ENCODE measurements at regions not wholly inside any gene's neighbourhood (a gene's known extent, or its start where the extent isn't known, plus 50 kb on each side); places are given as distances from the start of the nearest gene placed in this dataset.

GRCh38 chr20:6651016-6651415, 116.5 kb upstream of the BMP2 start:
- TF ChIP-seq, protein P1, sequence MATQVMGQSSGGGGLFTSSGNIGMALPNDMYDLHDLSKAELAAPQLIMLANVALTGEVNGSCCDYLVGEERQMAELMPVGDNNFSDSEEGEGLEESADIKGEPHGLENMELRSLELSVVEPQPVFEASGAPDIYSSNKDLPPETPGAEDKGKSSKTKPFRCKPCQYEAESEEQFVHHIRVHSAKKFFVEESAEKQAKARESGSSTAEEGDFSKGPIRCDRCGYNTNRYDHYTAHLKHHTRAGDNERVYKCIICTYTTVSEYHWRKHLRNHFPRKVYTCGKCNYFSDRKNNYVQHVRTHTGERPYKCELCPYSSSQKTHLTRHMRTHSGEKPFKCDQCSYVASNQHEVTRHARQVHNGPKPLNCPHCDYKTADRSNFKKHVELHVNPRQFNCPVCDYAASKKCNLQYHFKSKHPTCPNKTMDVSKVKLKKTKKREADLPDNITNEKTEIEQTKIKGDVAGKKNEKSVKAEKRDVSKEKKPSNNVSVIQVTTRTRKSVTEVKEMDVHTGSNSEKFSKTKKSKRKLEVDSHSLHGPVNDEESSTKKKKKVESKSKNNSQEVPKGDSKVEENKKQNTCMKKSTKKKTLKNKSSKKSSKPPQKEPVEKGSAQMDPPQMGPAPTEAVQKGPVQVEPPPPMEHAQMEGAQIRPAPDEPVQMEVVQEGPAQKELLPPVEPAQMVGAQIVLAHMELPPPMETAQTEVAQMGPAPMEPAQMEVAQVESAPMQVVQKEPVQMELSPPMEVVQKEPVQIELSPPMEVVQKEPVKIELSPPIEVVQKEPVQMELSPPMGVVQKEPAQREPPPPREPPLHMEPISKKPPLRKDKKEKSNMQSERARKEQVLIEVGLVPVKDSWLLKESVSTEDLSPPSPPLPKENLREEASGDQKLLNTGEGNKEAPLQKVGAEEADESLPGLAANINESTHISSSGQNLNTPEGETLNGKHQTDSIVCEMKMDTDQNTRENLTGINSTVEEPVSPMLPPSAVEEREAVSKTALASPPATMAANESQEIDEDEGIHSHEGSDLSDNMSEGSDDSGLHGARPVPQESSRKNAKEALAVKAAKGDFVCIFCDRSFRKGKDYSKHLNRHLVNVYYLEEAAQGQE (IDR thresholded peaks at IDR 0.05; ENCODE audit: insufficient read depth in 1 of 2, low read depth in 2 of 2, low read length in 2 of 2): no peak
- TF ChIP-seq TAF1 (IDR thresholded peaks at IDR 0.05; ENCODE audit: borderline replicate concordance, insufficient read depth, low read length): no peak

Data from PFSK-1 (cell line).